Lung (tissue), 11 donors: ENCODE measurements at regions not wholly inside any gene's neighbourhood (a gene's known extent, or its start where the extent isn't known, plus 50 kb on each side); places are given as distances from the start of the nearest gene placed in this dataset.

Experiments used
- ATAC-seq: fragments of 200-7000 bp; cut with Tn5 transposase; one replicate; pipeline ENCODE4 v1.9.1; 2020; ENCODE audit warnings: moderate number of reproducible peaks; ENCODE audit not compliant: insufficient read depth, low FRiP score
- DNase-seq, 3 donors: peaks; one replicate each; pipeline ENCODE4 v3.0.0-alpha.2; 2013 to 2017
- H3K27ac ChIP-seq, 2 donors: one replicate each; pipeline ENCODE4 v1.5.1; 2013; ENCODE audit warnings: mild to moderate bottlenecking in 2 of 2, moderate library complexity in 2 of 2, control low read depth in 1 of 2, inconsistent platforms in 1 of 2, low read depth in 1 of 2, low read length in 1 of 2
- H3K27me3 ChIP-seq, 3 donors: one replicate each; pipeline ENCODE4 v1.5.1; 2013; ENCODE audit warnings: low read length in 2 of 3; ENCODE audit not compliant: control insufficient read depth in 3 of 3, insufficient read depth in 3 of 3
- H3K36me3 ChIP-seq, 4 donors: one replicate each; pipeline ENCODE4 v1.5.1; 2013; ENCODE audit warnings: low read length in 4 of 4, mild to moderate bottlenecking in 1 of 4, moderate library complexity in 1 of 4; ENCODE audit not compliant: control insufficient read depth in 4 of 4, insufficient read depth in 4 of 4
- H3K4me1 ChIP-seq, 5 donors: one replicate each; pipeline ENCODE4 v1.5.1; 2013; ENCODE audit warnings: low read length in 5 of 5, mild to moderate bottlenecking in 2 of 5, moderate library complexity in 1 of 5; ENCODE audit not compliant: control insufficient read depth in 5 of 5, insufficient read depth in 5 of 5
- H3K4me3 ChIP-seq: one replicate; pipeline ENCODE4 v1.5.1; 2013; ENCODE audit warnings: mild to moderate bottlenecking, control low read depth, moderate library complexity
- H3K9ac ChIP-seq, 2 donors: one replicate each; pipeline ENCODE4 v1.5.1; 2013; ENCODE audit warnings: low read length in 2 of 2, control low read depth in 1 of 2; ENCODE audit not compliant: insufficient read depth in 1 of 2
- H3K9me3 ChIP-seq, 4 donors: one replicate each; pipeline ENCODE4 v1.5.1; 2013; ENCODE audit warnings: low read length in 3 of 4, mild to moderate bottlenecking in 1 of 4, moderate library complexity in 1 of 4; ENCODE audit not compliant: control insufficient read depth in 4 of 4, insufficient read depth in 3 of 4
- WGBS, 2 donors: extraction: QIAGEN DNeasy Blood & Tissue Kit; methylation state at CpG; one replicate each; pipeline ENCODE4 v1.1.7; 2013; 5-methylcytosine and 5-hydroxymethylcytosine counted together
- TF ChIP-seq, protein P1 (sequence below): IDR thresholded peaks from 2 replicates; pipeline ENCODE4 v1.5.1; 2012; ENCODE audit warnings: mild to moderate bottlenecking; ENCODE audit errors: control extremely low read depth, extremely low read depth
- donor health status: control.
- donor health status: control.
- donor health status: Bipolar disorder and iron deficiency.
- donor health status: healthy.
- donor health status: DM: yes; HTN: yes; CAD: no.

DNA sequence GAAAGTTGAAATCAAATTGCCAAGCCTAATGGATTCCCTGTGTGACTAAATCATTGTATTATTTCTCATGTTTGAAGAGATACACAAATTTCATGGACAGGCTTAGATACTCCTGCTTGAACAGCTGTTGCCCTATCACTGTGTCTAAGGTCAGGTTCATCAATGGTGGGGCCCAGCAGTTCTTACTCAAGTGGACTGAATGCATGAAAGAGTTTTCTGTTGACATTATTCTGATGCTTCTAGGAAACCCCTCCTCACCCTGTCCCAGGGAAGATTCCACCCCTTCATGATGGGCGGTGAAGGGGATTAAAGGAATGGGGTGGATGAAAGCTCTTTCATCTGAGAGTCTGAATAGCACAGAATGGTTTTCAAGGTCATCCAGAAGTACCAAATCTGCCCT, 148.8 kb downstream of the INO80D start:
- Histone ChIP-seq H3K4me3 (no peak overlapping the region), H3K27me3 (no peaks in the 10 kb centered on the region), H3K9me3 (no peaks in the 10 kb centered on the region), H3K4me1 (peaks cover 0 to 4% (median 0%) of the 10 kb centered on the region in 5 donors), H3K9ac (no peak overlapping the region), H3K27ac (no peak overlapping the region), H3K36me3 (no peaks in the 10 kb centered on the region)
- TF ChIP-seq, protein P1, sequence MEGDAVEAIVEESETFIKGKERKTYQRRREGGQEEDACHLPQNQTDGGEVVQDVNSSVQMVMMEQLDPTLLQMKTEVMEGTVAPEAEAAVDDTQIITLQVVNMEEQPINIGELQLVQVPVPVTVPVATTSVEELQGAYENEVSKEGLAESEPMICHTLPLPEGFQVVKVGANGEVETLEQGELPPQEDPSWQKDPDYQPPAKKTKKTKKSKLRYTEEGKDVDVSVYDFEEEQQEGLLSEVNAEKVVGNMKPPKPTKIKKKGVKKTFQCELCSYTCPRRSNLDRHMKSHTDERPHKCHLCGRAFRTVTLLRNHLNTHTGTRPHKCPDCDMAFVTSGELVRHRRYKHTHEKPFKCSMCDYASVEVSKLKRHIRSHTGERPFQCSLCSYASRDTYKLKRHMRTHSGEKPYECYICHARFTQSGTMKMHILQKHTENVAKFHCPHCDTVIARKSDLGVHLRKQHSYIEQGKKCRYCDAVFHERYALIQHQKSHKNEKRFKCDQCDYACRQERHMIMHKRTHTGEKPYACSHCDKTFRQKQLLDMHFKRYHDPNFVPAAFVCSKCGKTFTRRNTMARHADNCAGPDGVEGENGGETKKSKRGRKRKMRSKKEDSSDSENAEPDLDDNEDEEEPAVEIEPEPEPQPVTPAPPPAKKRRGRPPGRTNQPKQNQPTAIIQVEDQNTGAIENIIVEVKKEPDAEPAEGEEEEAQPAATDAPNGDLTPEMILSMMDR: no peak
- 92 to 98% methylated on average over 1 of the region's 1 CpG for WGBS, 2 donors
- DNase-seq (no peak), ATAC-seq (no peak)

DNA sequence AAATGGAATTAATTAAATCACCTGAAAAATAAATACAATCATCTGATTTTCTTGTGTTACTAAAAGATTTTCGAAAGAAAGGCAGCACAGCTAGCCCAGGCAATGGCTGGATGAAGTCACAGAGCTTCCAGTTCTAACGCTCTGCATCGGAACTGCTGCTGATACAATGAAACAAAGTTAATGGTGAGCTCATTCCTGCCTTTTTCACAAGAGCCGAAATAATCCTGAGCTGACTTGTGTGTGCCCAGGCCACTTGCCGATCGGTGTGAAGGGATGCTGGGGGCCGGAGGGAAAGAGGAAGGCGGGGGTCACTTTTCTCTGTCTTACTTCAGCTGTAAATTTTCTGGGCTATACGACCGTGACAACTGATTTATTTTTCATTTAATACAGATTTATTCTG, 149.5 kb downstream of the INO80D start:
- 79 to 89% methylated on average over 10 of the region's 10 CpGs for WGBS, 2 donors
- TF ChIP-seq, protein P1: no peak
- Histone ChIP-seq H3K27me3 (no peaks in the 10 kb centered on the region), H3K9me3 (no peaks in the 10 kb centered on the region), H3K27ac (no peak overlapping the region), H3K4me1 (peaks cover 0 to 4% (median 0%) of the 10 kb centered on the region in 5 donors), H3K9ac (no peak overlapping the region), H3K4me3 (no peak overlapping the region), H3K36me3 (no peaks in the 10 kb centered on the region)
- ATAC-seq (no peak), DNase-seq (no peak)

DNA sequence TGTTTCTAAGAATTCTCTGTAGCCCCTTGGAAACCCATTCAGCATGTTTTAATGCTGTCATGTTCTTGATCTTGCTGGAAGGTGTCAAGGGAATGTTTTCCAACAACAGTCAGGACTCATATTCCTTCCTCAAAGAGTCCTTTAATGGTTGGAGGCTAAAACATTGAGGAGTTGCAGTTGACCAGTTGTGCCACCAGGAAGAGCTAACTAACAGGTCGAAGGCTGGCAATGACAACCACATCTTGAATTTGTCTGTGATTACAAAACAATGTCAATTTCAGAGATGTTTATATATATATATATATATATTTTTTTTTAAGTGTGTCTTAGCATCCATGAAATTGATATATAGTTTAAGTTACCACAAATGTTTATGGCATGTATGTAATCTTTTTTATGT, 151.5 kb downstream of the INO80D start:
- no peaks in the 10 kb centered on the region for H3K9me3 ChIP-seq
- H3K4me1 ChIP-seq: peaks cover 0 to 23% (median 2%) of the 10 kb centered on the region in 5 donors
- TF ChIP-seq, protein P1: no peak
- 40 to 68% methylated on average over 1 of the region's 1 CpG for WGBS, 2 donors
- DNase-seq: no peak
- no peaks in the 10 kb centered on the region for H3K36me3 ChIP-seq
- no peak overlapping the region for H3K9ac ChIP-seq
- H3K27ac ChIP-seq: no peak overlapping the region
- H3K27me3 ChIP-seq: no peaks in the 10 kb centered on the region
- H3K4me3 ChIP-seq: no peak overlapping the region
- ATAC-seq: no peak

DNA sequence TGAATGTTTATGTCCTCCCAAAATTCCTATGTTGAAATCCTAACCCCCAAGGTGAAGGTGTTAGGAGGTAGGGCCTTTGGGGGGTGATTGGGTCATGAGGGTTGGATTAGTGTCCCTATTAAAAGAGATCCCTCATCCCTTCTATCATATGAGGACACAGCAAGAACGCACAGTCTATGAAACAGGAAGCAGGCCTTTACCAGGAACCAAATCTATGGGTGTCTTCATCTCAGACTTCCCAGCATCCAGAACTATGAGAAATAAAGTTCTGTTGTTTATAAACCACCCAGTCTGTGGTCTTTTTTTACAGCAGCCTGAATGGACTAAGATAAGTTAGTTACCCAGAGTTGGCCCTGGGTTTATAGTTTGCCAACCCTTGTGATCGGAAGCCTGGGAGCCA, 153.1 kb downstream of the INO80D start:
- Histone ChIP-seq H3K36me3 (no peaks in the 10 kb centered on the region), H3K4me1 (peaks cover 0 to 24% (median 2%) of the 10 kb centered on the region in 5 donors), H3K9me3 (no peaks in the 10 kb centered on the region), H3K27ac (no peak overlapping the region), H3K27me3 (no peaks in the 10 kb centered on the region), H3K9ac (no peak overlapping the region), H3K4me3 (no peak overlapping the region)
- no peak for ATAC-seq
- no peak for DNase-seq
- TF ChIP-seq, protein P1: no peak
- 39 to 61% methylated on average over 2 of the region's 2 CpGs for WGBS, 2 donors
